ENCODE measurements at regions not wholly inside any gene's neighbourhood (a gene's known extent, or its start where the extent isn't known, plus 50 kb on each side); places are given as distances from the start of the nearest gene placed in this dataset.

DNA sequence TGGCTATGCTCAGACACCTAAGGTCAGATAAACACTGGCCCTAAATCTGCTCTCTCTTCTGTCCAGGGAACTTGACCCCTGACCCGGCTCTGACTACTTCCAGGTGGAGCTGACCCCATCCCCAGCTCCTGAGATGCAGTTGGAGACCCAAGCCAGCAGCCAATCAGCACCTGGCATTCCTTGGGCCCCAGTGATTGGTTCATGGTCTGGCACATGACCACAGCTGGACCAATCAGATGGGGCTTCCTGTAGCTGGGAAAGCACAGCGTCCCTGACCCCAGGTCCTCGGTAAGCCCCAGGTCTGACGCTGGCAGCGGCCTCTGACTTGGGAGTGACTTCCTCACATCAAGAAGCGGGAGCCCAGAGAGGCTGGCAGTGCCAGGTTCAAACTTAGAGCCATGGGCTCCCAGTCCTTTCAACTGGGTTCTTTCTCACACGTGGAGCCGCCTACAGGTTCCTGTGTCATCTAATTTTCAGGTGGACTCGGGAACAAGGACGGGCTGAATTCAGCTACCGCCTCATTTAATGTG, 915.4 kb upstream of the TMEM132C start:
- Histone ChIP-seq H3K9me3 (ENCODE audit: insufficient read depth in 2 of 2, low read depth in 1 of 2, low read length in 1 of 2) (peaks cover 4 to 8% of the 10 kb centered on the region in 2 experiments; a peak in 3 of 4 replicates), H2BK15ac (ENCODE audit: low read length) (no peak overlapping the region), H3K9ac (replicated peaks in 1 of 4; ENCODE audit: extremely low read depth in 1 of 4, low read depth in 3 of 4, low read length in 3 of 4) (no peak overlapping the region), H3K36me3 (ENCODE audit: control insufficient read depth in 2 of 4, insufficient read depth in 4 of 4, low read length in 3 of 4) (no peaks in the 10 kb centered on the region), H2BK20ac (ENCODE audit: low read length) (no peak overlapping the region), H3K4me3 (ENCODE audit: extremely low read depth in 1 of 4, insufficient read depth in 2 of 4, low read depth in 3 of 4, low read length in 4 of 4) (no peak overlapping the region), H3K27ac (ENCODE audit: low read depth, low read length) (no peak overlapping the region), H2AK5ac (ENCODE audit: low read depth, low read length) (no peak overlapping the region), H2BK12ac (ENCODE audit: low read depth, low read length) (no peak overlapping the region), H4K20me1 (replicated peaks in 1 of 2; ENCODE audit: control insufficient read depth in 1 of 2, insufficient read depth in 2 of 2, low read length in 2 of 2) (no peaks in the 10 kb centered on the region), H4K8ac (ENCODE audit: extremely low read depth, insufficient read depth, low read length) (no peak overlapping the region; the same call in 1 of the 2 replicates), H3K56ac (replicated peaks; ENCODE audit: insufficient read length, low read depth, low read length) (no peak overlapping the region), H3K23ac (ENCODE audit: insufficient read length) (no peak overlapping the region), H3K27me3 (replicated peaks in 1 of 4; ENCODE audit: control insufficient read depth in 3 of 4, extremely low read depth in 1 of 4, insufficient read depth in 3 of 4, low read length in 3 of 4) (no peaks in the 10 kb centered on the region), H2BK120ac (replicated peaks; ENCODE audit: low read depth, low read length) (no peak overlapping the region), H4K5ac (ENCODE audit: insufficient read length, low read depth, low read length) (no peak overlapping the region), H3K79me1 (ENCODE audit: low read depth, low read length) (no peaks in the 10 kb centered on the region), H3K18ac (ENCODE audit: extremely low read depth, low read length) (no peak overlapping the region), H3K14ac (ENCODE audit: insufficient read length) (no peak overlapping the region), H3K23me2 (ENCODE audit: low read depth, low read length) (no peaks in the 10 kb centered on the region), H2AFZ (ENCODE audit: low read length) (no peak overlapping the region), H3K4ac (replicated peaks; ENCODE audit: insufficient read length, low read depth, low read length) (no peak overlapping the region), H3K4me1 (replicated peaks in 1 of 4; ENCODE audit: control insufficient read depth in 3 of 4, insufficient read depth in 4 of 4, low read length in 3 of 4) (no peaks in the 10 kb centered on the region; a peak in 1 of 7 replicates), H4K91ac (replicated peaks; ENCODE audit: insufficient read length, low read length) (no peak overlapping the region), H2BK5ac (ENCODE audit: low read depth, low read length) (no peak overlapping the region), H3K79me2 (ENCODE audit: control insufficient read depth in 1 of 2, insufficient read depth in 2 of 2, low read length in 2 of 2) (no peaks in the 10 kb centered on the region), H3K4me2 (ENCODE audit: insufficient read depth in 1 of 2, low read depth in 2 of 2, low read length in 2 of 2) (no peak overlapping the region)
- ChIA-PET POLR2A (ENCODE audit: partially characterized antibody) (no interaction called here), CTCF (ENCODE audit: partially characterized antibody) (interaction anchor here (1.6 to 3.9 kb wide), 5 partner anchors 8 to 285 kb away, joined by 3 to 13 read pairs (median 6); no protein-coding TSS in a partner anchor)
- DNase-seq (ENCODE audit: low read depth in 1 of 2, low spot score in 2 of 2), result no peak
- 93% methylated on average over 11 of the region's 11 CpGs; no CpG with 5 or more reads in 1 of the 2 experiments for WGBS, 2 experiments (ENCODE audit: extremely low coverage in 1 of 2, insufficient coverage in 1 of 2, insufficient read length in 1 of 2, insufficient replicate concordance in 2 of 2, low coverage in 1 of 2, low lambda C conversion rate in 2 of 2, missing lambda C conversion rate in 1 of 2)
- TF ChIP-seq SIX5 (IDR thresholded peaks at IDR 0.05; ENCODE audit: low read depth, low read length) (no peak), TEAD4 (IDR thresholded peaks at IDR 0.05; ENCODE audit: low read depth, low read length) (no peak), SRF (IDR thresholded peaks at IDR 0.05; ENCODE audit: low read depth, low read length) (no peak), BACH1 (IDR thresholded peaks at IDR 0.05; ENCODE audit: low read length) (no peak), JUN (IDR thresholded peaks at IDR 0.05; ENCODE audit: low read depth, low read length) (no peak), PHF8 (conservative IDR thresholded peaks at IDR 0.05; ENCODE audit: low read depth, low read length) (no peak), CHD1 (IDR thresholded peaks at IDR 0.05; ENCODE audit: low read depth, low read length) (no peak), TCF12 (IDR thresholded peaks at IDR 0.05; ENCODE audit: low read depth, low read length) (no peak), FOSL1 (IDR thresholded peaks at IDR 0.05; ENCODE audit: insufficient read depth, low read depth, low read length) (no peak), YY1 (IDR thresholded peaks at IDR 0.05; ENCODE audit: low read depth, low read length) (no peak), SP4 (IDR thresholded peaks at IDR 0.05; ENCODE audit: low read length) (no peak), CTBP2 (IDR thresholded peaks at IDR 0.05; ENCODE audit: borderline replicate concordance, insufficient read depth, insufficient read length, low read length) (no peak)
- no peak for FAIRE-seq
